Keratinocyte (primary cell): ENCODE measurements at regions not wholly inside any gene's neighbourhood (a gene's known extent, or its start where the extent isn't known, plus 50 kb on each side); places are given as distances from the start of the nearest gene placed in this dataset.
"Not testable (repeated sequence)": the region's sequence is repeated elsewhere in the genome, so short reads cannot be mapped to it uniquely, and the experiment has no call there.

Experiments
- DNase-seq: peaks from one replicate; pipeline ENCODE4 v3.0.0-alpha.2; 2011; ENCODE audit warnings: low read depth, missing footprints, low spot score
- FAIRE-seq: peaks from 2 replicates; lab custom pipeline; 2011; peaks lifted over from hg19 to GRCh38; lab: Jason Lieb, UNC
- H2AFZ ChIP-seq: 2 replicates; pipeline ENCODE4 v1.6.0; 2012; ENCODE audit warnings: low read length, control low read depth, inconsistent platforms; ENCODE audit not compliant: control insufficient read depth
- H3K27ac ChIP-seq: 2 replicates; pipeline ENCODE4 v1.5.1; 2011; ENCODE audit warnings: low read length; ENCODE audit not compliant: control insufficient read depth, insufficient read depth
- H3K27me3 ChIP-seq: 3 replicates; pipeline ENCODE4 v1.6.0; 2011; ENCODE audit warnings: low read length; ENCODE audit not compliant: control insufficient read depth, insufficient read depth; ENCODE audit errors: extremely low read depth
- H3K36me3 ChIP-seq, 2 experiments: 2 replicates in 1 of 2; 3 replicates in 1 of 2; pipeline ENCODE4 v1.5.1; 2011; ENCODE audit warnings: low read length in 2 of 2, mild to moderate bottlenecking in 1 of 2; ENCODE audit not compliant: control insufficient read depth in 2 of 2, insufficient read depth in 2 of 2; ENCODE audit errors: extremely low read depth in 1 of 2
- H3K4me1 ChIP-seq: 3 replicates; pipeline ENCODE4 v1.5.1; 2011; ENCODE audit warnings: low read length; ENCODE audit not compliant: control insufficient read depth, insufficient read depth; ENCODE audit errors: extremely low read depth
- H3K4me2 ChIP-seq: 3 replicates; pipeline ENCODE4 v1.6.0; 2011; ENCODE audit warnings: low read depth, low read length; ENCODE audit not compliant: control insufficient read depth, insufficient read depth; ENCODE audit errors: extremely low read depth
- H3K4me3 ChIP-seq, 3 experiments: fragments of 200-600 bp in 1 of 3; sonication (generic) in 1 of 3; 2 replicates in 2 of 3; 3 replicates in 1 of 3; pipeline ENCODE4 v1.5.1; 2011 to 2016; ENCODE audit warnings: low read length in 3 of 3, mild to moderate bottlenecking in 3 of 3, control low read depth in 2 of 3, inconsistent platforms in 1 of 3, low read depth in 1 of 3, mixed read lengths in 1 of 3, mixed run types in 1 of 3, moderate library complexity in 1 of 3; ENCODE audit not compliant: control insufficient read depth in 2 of 3, insufficient read depth in 2 of 3; ENCODE audit errors: extremely low read depth in 1 of 3
- H3K79me2 ChIP-seq: 2 replicates; pipeline ENCODE4 v1.6.0; 2012; ENCODE audit warnings: low read length; ENCODE audit not compliant: control insufficient read depth, insufficient read depth
- H3K9ac ChIP-seq: 3 replicates; pipeline ENCODE4 v1.6.0; 2011; ENCODE audit warnings: low read length; ENCODE audit not compliant: control insufficient read depth, insufficient read depth; ENCODE audit errors: extremely low read depth
- H3K9me1 ChIP-seq: 3 replicates; pipeline ENCODE4 v1.6.0; 2011; ENCODE audit warnings: low read length; ENCODE audit not compliant: control insufficient read depth, insufficient read depth; ENCODE audit errors: extremely low read depth
- H3K9me3 ChIP-seq: 2 replicates; pipeline ENCODE4 v1.5.1; 2012; ENCODE audit warnings: low read depth, low read length; ENCODE audit not compliant: control insufficient read depth
- H4K20me1 ChIP-seq: 3 replicates; pipeline ENCODE4 v1.6.0; 2011; ENCODE audit warnings: low read length; ENCODE audit not compliant: control insufficient read depth, insufficient read depth; ENCODE audit errors: extremely low read depth
- dilution Hi-C: fragments of 300-500 bp; cut with MboI; formaldehyde crosslinking; loops from one replicate; pipeline ENCODE4 v1.7.0; 2020; ENCODE audit warnings: low sequenced_read_pairs; ENCODE audit not compliant: extremely low pct_ligation_motif_present

DNA sequence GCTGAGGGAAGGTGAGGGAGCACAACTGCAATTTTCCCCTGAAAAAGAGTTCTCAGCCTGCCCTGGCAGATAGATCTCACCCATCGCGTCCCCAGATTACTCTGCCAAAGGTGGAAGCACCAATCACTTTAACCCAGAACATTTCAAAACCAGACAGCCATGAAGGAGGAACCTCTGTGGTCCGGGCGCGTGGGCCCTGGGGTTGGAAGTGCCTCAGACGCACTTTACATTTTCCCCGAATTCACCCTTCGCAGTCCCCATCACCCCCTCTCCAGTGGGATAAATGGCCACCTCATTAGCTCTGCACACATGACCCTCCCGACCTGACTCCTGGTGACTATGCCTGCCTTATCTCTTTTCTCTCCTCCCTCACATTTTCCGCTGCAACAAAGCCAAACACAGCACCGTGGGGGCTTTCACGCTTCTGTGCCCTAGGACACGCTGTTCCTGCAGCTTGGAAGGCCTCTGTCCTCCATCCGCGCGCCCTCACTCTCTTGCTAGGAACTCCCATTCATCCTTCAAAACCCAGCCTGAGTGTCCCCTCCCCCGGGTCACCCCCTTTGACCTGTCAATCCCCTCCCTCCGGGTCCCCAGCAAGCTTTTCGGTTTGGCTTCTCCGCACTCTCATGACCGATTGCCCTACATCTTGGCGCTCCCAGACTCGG, 68.2 kb upstream of the SPDYE9 start:
- H2AFZ ChIP-seq, H3K27ac ChIP-seq, dilution Hi-C loops, FAIRE-seq, H3K4me3 ChIP-seq, H3K9ac ChIP-seq, DNase-seq, H3K9me3 ChIP-seq, H3K27me3 ChIP-seq, H3K9me1 ChIP-seq, H3K4me1 ChIP-seq, H3K79me2 ChIP-seq, H4K20me1 ChIP-seq, H3K4me2 ChIP-seq, H3K36me3 ChIP-seq: not testable (repeated sequence)

DNA sequence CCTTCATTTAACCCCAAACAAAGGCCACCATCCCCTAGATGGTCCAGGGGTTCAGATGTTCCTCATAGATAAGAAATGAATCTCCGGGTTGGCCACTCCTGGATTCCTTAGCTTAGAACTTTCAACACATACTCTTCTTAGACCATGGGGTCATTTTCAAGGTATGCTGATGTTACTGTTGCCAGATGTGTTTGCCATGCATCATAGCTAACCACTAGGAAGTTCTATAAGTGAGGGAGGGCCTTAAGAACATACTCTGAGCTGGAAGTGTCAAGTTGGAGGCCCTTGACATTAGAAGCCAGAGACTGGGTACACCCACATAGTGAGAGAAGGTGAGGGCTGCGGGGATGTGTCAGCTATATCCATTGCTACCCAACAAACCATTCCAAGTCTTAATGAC, 62.7 kb upstream of the SPDYE9 start:
- H3K9ac ChIP-seq, DNase-seq, H3K4me3 ChIP-seq, H3K4me1 ChIP-seq, H3K9me3 ChIP-seq, H2AFZ ChIP-seq, H3K79me2 ChIP-seq, H3K4me2 ChIP-seq, H3K9me1 ChIP-seq, dilution Hi-C loops, H3K27ac ChIP-seq, H3K36me3 ChIP-seq, FAIRE-seq, H4K20me1 ChIP-seq, H3K27me3 ChIP-seq: not testable (repeated sequence)

DNA sequence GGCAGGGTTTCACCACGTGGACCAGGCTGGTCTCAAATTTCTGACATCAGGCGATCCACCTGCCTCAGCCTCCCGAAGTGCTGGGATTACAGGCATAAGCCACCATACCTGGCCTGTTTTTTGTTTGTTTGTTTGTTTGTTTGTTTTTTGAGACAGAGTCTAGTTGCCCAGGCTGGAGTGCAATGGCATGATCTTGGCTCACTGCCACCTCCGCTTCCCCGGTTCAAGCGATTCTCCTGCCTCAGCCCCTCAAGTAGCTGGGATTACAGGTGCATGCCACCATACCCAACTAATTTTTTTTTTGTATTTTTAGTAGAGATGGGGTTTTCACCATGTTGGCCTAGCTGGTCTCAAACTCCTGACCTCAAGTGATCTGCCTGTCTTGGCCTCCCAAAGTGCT, 61.8 kb upstream of the SPDYE9 start:
- H3K27me3 ChIP-seq, H3K9me1 ChIP-seq, H3K4me3 ChIP-seq, DNase-seq, H3K79me2 ChIP-seq, H2AFZ ChIP-seq, H4K20me1 ChIP-seq, H3K36me3 ChIP-seq, FAIRE-seq, dilution Hi-C loops, H3K9me3 ChIP-seq, H3K9ac ChIP-seq, H3K27ac ChIP-seq, H3K4me1 ChIP-seq, H3K4me2 ChIP-seq: not testable (repeated sequence)

DNA sequence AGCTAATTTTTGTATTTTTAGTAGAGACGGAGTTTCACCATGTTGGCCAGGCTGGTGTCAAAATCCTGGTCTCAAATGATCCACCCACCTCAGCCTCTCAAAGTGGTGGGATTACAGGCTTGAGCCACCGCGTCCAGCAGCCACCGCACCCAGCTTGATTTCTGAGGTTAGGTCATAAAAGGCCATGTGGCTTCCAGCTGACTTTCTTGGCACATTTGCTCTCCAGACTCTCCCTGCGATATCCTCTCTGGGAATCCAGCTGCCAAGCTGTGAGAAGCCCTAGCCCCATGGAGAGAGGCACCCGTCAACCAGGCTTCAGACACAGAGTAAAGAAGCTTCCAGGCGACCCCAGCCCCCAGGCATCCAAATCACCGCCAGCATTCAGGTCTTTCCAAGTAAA, 58.2 kb upstream of the SPDYE9 start:
- H3K9me1 ChIP-seq, H3K4me1 ChIP-seq, H3K36me3 ChIP-seq, H3K4me3 ChIP-seq, H2AFZ ChIP-seq, H3K27ac ChIP-seq, H3K27me3 ChIP-seq, dilution Hi-C loops, H3K79me2 ChIP-seq, FAIRE-seq, H4K20me1 ChIP-seq, H3K9me3 ChIP-seq, DNase-seq, H3K4me2 ChIP-seq, H3K9ac ChIP-seq: not testable (repeated sequence)

DNA sequence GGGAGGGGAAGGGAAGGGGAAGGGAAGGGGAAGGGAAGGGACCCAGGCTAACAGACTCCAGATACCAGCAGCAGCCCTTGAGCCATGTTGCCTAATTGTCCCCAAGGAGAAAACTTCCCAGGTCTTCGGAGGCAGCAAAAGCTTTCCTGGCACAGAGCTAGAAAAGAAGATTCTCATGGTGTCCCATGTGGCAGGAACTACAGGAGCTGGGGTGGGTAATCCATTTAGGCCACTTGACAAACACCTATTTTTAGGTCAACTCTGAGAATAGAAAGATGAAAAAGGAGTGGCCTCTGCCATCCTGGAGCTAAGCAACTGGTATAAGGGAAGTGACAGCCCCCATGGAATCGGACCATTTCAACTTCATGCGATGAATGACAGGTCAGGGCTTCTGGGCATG, 52.1 kb upstream of the SPDYE9 start:
- H4K20me1 ChIP-seq, H3K27ac ChIP-seq, DNase-seq, H2AFZ ChIP-seq, H3K79me2 ChIP-seq, H3K4me2 ChIP-seq, H3K9ac ChIP-seq, FAIRE-seq, H3K9me1 ChIP-seq, H3K4me3 ChIP-seq, H3K9me3 ChIP-seq, dilution Hi-C loops, H3K27me3 ChIP-seq, H3K4me1 ChIP-seq, H3K36me3 ChIP-seq: not testable (repeated sequence)
